ENCODE measurements at regions not wholly inside any gene's neighbourhood (a gene's known extent, or its start where the extent isn't known, plus 50 kb on each side); places are given as distances from the start of the nearest gene placed in this dataset.

DNA sequence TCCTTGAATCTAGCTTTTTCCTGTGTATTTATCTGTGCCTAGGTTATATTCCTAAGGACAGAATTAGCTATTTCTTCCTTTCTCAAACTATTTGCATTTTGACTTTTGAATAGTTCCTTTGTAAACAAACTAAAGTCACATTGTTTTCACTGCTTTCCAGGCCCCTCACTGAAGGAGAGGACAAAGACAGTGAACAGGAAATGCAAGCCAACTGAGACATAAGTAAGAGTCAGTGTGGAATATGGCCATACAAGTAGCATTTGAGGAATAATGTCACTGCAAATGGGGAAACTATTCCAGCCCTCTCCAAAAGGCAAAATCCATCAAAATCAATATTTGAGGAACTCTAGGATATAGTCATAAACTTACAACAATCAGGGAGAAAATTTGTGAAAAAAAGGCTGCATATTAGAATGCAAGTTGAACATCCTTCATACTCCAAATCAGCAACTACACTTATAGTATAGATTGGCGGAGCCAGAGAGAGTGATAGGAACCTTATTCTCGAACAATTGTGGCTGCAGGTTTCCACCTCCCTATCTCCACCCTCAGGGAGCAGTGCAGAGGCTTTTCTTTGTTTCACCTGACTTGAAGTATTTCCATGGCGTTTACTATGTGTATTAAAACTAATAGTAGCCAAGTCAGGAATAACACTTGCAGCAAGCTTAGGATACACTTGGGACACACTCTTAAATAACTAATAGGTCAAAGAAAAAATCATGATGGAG lies 1110.4 kb upstream of the ADGRL3 start:
- ChIA-PET CTCF (no interaction called here), POLR2A (ENCODE audit: low non-redundant PET) (no interaction called here)
- intact Hi-C loops (cut with micrococcal nuclease; ENCODE audit: unreplicated experiment): no loop called here
- Histone ChIP-seq H3K27ac (ENCODE audit: low read depth, low read length, poor library complexity, severe bottlenecking) (no peak overlapping the region), H3K27me3 (replicated peaks; ENCODE audit: insufficient read depth, low read depth, low read length, poor library complexity) (no peaks in the 10 kb centered on the region), H3K9me3 (ENCODE audit: low read depth, low read length, poor library complexity, severe bottlenecking) (no peaks in the 10 kb centered on the region), H3K4me1 (ENCODE audit: insufficient read depth, low read length, poor library complexity, severe bottlenecking) (no peaks in the 10 kb centered on the region), H3K4me3 (ENCODE audit: low read depth, low read length, poor library complexity, severe bottlenecking) (no peak overlapping the region), H3K36me3 (ENCODE audit: insufficient read depth, low read length, poor library complexity, severe bottlenecking) (no peaks in the 10 kb centered on the region)
- TF ChIP-seq EZH2 (IDR thresholded peaks at IDR 0.05; ENCODE audit: borderline replicate concordance, low read depth, low read length, poor library complexity, severe bottlenecking): no peak
- DNase-seq (ENCODE audit: low spot score): no peak
- no TSS peak for BruUV-seq (replicated peaks)

DNA sequence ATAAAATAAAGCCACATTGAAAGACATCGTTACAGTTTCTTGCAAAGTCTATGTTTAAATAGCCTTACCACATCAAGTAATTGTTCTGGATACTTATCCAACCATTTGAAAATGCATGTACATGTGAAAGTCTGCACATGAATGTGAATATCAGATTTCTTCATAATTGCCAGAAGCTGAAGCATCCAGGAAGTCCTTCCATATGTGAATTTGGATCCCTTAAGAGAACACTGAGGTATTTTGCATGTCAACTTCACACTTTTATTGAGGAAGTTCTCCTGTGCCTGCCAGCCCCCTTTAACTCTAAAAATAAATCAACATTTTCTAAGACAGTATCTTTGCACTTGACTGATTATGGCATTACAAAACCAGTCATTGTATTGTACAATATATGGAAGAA lies 1103.5 kb upstream of the ADGRL3 start:
- no peak overlapping the region for H3K27ac ChIP-seq (ENCODE audit: low read depth, low read length, poor library complexity, severe bottlenecking)
- DNase-seq (ENCODE audit: low spot score): no peak
- H3K4me1 ChIP-seq (ENCODE audit: insufficient read depth, low read length, poor library complexity, severe bottlenecking): no peaks in the 10 kb centered on the region
- no peak for TF ChIP-seq EZH2 (IDR thresholded peaks at IDR 0.05; ENCODE audit: borderline replicate concordance, low read depth, low read length, poor library complexity, severe bottlenecking)
- TF ChIP-seq, protein P1, sequence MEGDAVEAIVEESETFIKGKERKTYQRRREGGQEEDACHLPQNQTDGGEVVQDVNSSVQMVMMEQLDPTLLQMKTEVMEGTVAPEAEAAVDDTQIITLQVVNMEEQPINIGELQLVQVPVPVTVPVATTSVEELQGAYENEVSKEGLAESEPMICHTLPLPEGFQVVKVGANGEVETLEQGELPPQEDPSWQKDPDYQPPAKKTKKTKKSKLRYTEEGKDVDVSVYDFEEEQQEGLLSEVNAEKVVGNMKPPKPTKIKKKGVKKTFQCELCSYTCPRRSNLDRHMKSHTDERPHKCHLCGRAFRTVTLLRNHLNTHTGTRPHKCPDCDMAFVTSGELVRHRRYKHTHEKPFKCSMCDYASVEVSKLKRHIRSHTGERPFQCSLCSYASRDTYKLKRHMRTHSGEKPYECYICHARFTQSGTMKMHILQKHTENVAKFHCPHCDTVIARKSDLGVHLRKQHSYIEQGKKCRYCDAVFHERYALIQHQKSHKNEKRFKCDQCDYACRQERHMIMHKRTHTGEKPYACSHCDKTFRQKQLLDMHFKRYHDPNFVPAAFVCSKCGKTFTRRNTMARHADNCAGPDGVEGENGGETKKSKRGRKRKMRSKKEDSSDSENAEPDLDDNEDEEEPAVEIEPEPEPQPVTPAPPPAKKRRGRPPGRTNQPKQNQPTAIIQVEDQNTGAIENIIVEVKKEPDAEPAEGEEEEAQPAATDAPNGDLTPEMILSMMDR (conservative IDR thresholded peaks at IDR 0.05; ENCODE audit: low read depth, low read length): no peak
- H3K9me3 ChIP-seq (ENCODE audit: low read depth, low read length, poor library complexity, severe bottlenecking): no peaks in the 10 kb centered on the region
- H3K27me3 ChIP-seq (replicated peaks; ENCODE audit: insufficient read depth, low read depth, low read length, poor library complexity): no peaks in the 10 kb centered on the region
- ChIA-PET POLR2A (ENCODE audit: low non-redundant PET) (no interaction called here), CTCF (no interaction called here)
- no TSS peak for BruUV-seq (replicated peaks)
- intact Hi-C loops (cut with micrococcal nuclease; ENCODE audit: unreplicated experiment): no loop called here
- no peaks in the 10 kb centered on the region for H3K36me3 ChIP-seq (ENCODE audit: insufficient read depth, low read length, poor library complexity, severe bottlenecking)
- H3K4me3 ChIP-seq (ENCODE audit: low read depth, low read length, poor library complexity, severe bottlenecking): no peak overlapping the region

DNA sequence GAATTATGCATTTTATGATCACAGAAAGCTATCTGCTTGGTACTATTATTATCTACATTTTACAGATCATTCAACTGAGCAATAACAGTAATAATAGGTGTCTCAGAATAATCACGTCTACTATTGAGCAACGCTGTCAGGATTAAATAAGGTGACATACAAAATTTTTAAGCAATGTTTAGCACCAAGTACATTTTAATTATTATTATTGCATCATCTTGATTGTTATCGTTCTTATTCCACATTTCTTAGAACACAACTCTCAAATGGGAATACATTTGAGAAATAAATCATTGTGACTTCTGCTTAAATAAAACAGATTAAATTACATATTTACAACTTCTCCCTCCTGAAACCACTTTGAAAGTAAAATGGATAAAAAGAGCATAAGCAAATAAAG lies 1083.5 kb upstream of the ADGRL3 start:
- Histone ChIP-seq H3K4me3 (ENCODE audit: low read depth, low read length, poor library complexity, severe bottlenecking) (no peak overlapping the region), H3K36me3 (ENCODE audit: insufficient read depth, low read length, poor library complexity, severe bottlenecking) (no peaks in the 10 kb centered on the region), H3K4me1 (ENCODE audit: insufficient read depth, low read length, poor library complexity, severe bottlenecking) (no peaks in the 10 kb centered on the region), H3K27me3 (replicated peaks; ENCODE audit: insufficient read depth, low read depth, low read length, poor library complexity) (no peaks in the 10 kb centered on the region), H3K27ac (ENCODE audit: low read depth, low read length, poor library complexity, severe bottlenecking) (no peak overlapping the region), H3K9me3 (ENCODE audit: low read depth, low read length, poor library complexity, severe bottlenecking) (no peaks in the 10 kb centered on the region)
- CTCF ChIA-PET: no interaction called here
- TF ChIP-seq, protein P1 (conservative IDR thresholded peaks at IDR 0.05; ENCODE audit: low read depth, low read length): no peak
- no peak for TF ChIP-seq EZH2 (IDR thresholded peaks at IDR 0.05; ENCODE audit: borderline replicate concordance, low read depth, low read length, poor library complexity, severe bottlenecking)
- no peak for DNase-seq (ENCODE audit: low spot score)
- POLR2A ChIA-PET (ENCODE audit: low non-redundant PET): no interaction called here
- no TSS peak for BruUV-seq (replicated peaks)
- intact Hi-C loops (cut with micrococcal nuclease; ENCODE audit: unreplicated experiment): no loop called here

DNA sequence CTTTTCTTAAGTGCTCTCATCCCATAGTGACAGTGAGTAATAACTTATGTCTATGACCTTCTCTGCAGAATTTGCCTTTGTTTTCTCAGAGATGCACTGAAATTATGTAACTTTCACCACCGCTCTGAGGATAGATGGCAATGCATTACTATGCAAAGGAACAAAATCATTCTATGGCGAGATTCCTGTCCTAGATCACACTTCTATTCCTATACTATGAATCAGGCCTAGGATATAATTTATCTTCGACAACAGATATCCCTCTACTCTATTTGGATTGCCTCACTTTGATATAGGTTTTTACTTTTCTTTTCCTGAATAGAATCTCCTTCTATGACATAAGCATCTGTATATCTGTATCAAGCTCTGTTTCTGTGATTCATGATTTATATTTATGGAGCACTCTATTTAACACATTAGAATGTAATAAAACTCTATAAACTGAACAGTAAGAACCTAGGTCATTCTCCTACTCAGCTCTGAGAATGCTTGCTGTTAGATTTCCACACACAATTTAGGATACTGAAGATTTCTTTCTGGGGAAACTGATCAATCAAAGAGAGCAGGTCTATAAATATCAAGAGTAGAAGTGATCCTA lies 1082.3 kb upstream of the ADGRL3 start:
- intact Hi-C loops (cut with micrococcal nuclease; ENCODE audit: unreplicated experiment): no loop called here
- Histone ChIP-seq H3K4me3 (ENCODE audit: low read depth, low read length, poor library complexity, severe bottlenecking) (no peak overlapping the region), H3K36me3 (ENCODE audit: insufficient read depth, low read length, poor library complexity, severe bottlenecking) (no peaks in the 10 kb centered on the region), H3K4me1 (ENCODE audit: insufficient read depth, low read length, poor library complexity, severe bottlenecking) (no peaks in the 10 kb centered on the region), H3K27me3 (replicated peaks; ENCODE audit: insufficient read depth, low read depth, low read length, poor library complexity) (no peaks in the 10 kb centered on the region), H3K9me3 (ENCODE audit: low read depth, low read length, poor library complexity, severe bottlenecking) (no peaks in the 10 kb centered on the region), H3K27ac (ENCODE audit: low read depth, low read length, poor library complexity, severe bottlenecking) (no peak overlapping the region)
- BruUV-seq (replicated peaks): no TSS peak
- TF ChIP-seq, protein P1 (conservative IDR thresholded peaks at IDR 0.05; ENCODE audit: low read depth, low read length): no peak
- TF ChIP-seq EZH2 (IDR thresholded peaks at IDR 0.05; ENCODE audit: borderline replicate concordance, low read depth, low read length, poor library complexity, severe bottlenecking): no peak
- CTCF ChIA-PET: no interaction called here
- DNase-seq (ENCODE audit: low spot score): no peak
- POLR2A ChIA-PET (ENCODE audit: low non-redundant PET): no interaction called here
